Stimulated activated CD4-positive, alpha-beta T cell treated with anti-CD3 and anti-CD28 coated beads, Interleukin-12 subunit alpha, Interleukin-12 subunit beta, amount 100 ng/mL, for 24 hours (primary cell): ENCODE measurements at regions not wholly inside any gene's neighbourhood (a gene's known extent, or its start where the extent isn't known, plus 50 kb on each side); places are given as distances from the start of the nearest gene placed in this dataset.

Source experiments
- DNase-seq, 2 experiments: peaks; one replicate each; pipeline ENCODE4 v3.0.0-alpha.2; 2020; ENCODE audit warnings: low read depth in 2 of 2

DNA sequence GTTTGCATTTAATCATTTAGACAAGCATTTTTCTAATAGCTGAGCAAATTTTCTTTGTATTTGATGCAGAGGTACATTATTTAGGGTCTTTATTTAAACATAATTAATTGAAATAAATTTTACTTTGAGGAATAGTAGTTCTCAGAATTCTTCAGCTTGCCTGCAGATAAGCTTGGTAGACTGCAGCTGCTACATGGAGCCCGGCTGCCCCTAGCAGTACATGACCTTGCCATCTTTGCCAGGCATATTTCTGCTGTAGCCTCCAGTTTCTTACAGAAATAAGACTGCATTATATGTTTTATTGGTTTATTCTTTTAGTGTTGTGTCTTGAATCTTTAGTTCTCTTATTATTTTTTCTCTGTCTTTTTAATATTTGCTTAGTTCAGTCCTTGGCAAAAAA is 396.8 kb downstream of the QKI start:
- no peak for DNase-seq

DNA sequence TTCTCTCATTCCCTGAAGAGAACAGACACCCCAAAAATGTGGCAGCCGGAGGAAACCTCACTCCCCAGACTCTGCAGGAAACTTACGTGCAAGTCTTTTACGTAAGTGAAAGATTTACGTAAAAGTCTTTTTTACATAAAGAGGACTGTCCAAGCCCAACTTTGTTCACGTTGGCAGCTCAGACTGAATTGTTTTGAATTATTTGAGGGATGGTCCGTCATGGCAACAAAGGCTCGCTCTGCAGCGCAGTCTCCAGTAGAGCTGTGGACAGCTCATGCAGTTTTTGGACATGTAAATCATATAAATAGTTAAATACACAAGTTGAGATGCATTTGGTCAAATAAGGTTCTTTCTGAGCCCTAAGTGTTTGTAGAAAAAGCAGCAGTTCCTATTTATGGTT is 394.8 kb downstream of the QKI start:
- DNase-seq: no peak

- DNase-seq: no peak
These were observed 394.4 kb downstream of the QKI start for GRCh38 chr6:163808871-163809270.

GRCh38 chr6:163808231-163808630 is 393.7 kb downstream of the QKI start:
- no peak for DNase-seq

GRCh38 chr6:163806755-163807499 is 392.4 kb downstream of the QKI start:
- no peak for DNase-seq

- DNase-seq: no peak
These were observed 390.5 kb downstream of the QKI start for GRCh38 chr6:163804991-163805390.

GRCh38 chr6:163802267-163802666 is 387.7 kb downstream of the QKI start:
- no peak for DNase-seq

DNA sequence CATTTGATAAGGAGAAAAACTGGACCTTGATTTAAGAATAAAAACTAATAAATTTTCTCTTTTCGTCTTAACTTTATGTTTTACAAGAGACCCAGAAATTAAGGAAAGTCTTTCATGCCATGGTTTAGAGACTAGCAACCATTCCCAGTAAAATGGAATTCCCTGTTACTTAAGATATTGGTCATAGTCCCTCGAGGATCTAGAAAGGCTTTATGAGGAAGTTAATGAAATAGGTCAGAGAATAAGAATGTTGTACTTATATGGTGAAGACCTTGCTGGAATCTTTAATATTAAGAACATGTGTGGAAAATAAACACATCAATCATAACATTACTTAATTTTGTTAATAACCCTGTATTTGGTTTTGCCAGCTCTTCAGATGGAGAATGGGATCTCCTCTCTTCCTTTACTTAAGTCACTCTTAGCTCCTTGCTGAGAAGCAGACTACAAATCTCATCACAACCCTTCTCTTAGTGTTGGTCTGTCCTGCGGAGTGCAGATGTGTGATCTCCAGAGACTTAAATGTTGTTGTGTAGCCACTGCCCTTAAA is 382.9 kb downstream of the QKI start:
- DNase-seq: no peak

DNA sequence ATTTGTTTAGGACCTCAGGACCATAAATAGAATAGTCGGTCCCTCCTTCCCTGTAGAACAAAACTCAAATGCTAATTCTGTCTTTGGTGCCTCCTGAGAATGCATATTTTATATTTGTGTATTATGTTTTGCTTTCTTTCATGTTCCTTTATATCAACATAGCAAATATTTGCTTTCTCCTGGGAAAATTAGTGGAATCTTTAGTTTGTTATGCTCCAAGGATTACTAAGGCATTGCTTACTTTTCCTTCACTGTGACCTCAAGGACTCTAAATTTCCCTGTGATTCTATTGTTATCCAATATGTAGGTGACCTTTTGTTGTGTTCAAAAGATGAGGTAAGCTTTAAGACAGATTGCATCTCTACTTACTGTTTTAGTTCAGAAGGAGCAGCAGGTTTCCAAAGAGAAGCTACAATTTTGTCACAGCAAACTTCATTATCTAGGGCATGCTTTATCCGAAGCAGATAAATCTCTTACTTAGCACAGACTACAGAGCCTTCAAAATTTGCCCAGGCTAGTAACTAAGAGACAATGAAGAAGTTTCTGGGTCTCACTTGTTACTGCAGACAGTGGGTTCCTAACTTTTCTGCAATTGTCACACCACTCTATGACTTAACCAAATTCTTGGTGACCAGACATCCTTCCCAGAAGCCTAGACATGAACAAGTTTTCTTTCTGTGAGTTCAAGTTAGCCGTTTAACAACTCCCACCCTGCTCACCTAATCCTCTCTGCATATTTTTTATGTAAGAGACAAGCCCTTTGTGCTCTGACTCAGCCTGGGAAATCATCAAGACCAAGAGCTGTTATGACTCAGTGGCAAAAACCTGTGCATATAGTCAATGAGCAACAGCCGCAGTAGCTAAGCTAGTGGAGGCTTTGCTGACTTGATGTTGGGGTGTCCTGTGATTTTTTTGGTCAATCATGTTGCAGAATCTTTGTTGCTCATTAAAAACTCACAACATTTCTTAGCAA is 378.8 kb downstream of the QKI start:
- no peak for DNase-seq

- no peak for DNase-seq
These were observed 375.8 kb downstream of the QKI start for GRCh38 chr6:163790266-163790840.

DNA sequence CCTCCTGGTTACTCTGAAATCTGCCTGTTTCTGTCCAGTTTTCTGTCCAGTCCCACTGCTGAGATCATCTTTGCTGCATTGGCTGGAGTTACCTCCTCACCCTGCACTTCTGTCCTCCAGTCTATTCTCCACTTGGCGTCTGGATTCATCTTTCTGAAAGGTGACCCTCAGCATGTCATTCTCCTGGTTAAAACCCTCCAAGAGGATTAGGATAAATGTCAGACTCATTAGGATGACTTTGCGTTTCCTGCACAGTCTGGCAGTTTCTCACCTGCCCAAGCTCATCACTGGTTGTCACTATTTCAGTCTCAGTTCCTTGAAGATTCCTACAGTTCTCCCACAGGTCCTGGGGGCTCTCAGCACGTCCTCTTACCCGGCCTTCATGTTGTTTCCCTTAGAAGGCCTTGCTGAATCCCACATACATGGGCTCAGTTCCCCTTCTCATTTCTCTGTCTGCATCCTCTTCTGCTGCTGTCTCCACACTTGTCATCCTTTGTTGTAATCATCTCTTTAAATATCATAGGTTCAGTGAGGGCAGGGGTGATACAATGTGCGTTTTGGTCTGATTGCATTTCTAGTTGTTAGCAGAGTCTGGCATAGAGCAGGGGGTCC is 374.8 kb downstream of the QKI start:
- no peak for DNase-seq

DNA sequence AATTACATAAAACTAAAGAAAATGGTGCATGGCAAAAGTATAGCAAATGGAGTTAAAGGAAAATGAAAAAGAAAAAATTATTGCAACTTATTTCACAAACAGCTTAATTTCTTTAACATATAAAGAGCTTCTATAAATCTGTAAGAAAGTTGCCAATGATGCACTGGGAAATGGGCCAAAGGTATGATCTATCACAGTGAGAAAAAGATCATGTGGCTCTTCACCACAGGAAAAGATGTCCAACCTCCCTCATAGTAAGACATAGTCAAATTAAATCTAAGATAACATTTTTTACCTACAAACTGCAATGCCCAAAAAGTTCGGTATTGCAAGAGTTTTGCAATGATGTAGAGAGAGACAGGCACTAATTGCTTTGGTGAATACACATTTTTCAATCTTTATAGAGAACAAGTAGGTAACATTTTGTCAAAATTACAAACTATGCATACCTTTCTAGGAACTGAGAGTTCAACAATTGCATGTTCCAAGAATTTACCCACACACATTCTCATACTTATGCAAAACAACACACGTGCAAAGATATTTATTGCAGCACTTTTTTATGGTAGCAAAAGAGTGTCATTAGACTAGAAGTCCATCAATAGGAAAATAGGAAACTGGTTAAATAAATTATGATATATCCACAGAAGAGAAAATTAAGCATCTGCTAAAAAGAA is 372.6 kb downstream of the QKI start:
- DNase-seq: no peak

DNA sequence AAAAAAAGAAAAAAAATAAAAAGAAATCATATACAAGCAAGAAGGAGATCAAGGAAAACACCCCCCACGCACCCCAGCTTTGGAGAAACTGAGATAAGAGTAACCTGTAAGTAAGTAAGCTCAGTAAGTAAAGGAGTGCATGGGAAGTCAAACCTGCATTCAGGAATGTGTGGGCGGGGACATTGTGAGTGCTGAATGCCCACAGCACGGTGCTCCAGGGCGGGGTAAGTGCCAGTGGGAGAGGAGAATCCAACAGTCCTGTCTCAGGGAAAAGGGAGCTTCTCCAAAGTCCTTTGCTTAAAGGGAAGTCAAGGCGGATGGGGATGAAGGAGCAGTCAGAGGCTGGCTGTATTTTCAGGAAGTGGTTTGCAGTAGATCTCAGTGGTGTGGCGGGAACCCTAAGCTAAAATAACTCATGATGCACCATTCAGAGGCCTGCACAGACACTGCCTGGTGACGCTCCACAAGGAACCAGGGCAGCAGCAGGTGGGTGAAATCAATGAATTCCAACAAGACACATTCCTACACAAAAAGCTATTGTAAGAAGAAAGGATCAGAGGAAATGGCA is 368.0 kb downstream of the QKI start:
- no peak for DNase-seq

DNA sequence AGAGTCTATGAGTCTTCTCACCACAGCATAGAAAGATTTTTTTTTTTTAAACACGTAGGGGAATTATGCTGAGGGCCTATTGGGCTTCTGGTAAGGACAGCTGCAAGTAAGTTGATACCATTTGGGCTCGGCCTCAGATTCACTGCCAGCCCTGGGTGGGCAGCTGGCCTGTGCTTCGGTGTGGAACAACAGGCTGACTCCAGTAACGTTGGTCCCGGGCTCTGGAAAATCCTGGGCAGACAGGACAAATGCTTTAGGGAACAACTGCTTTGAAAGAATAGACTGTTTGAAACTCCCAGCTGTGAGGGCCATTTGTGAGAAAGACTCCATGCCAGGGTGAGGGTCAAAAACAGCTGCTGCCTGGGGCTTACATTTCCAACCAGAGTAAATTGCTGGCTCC is 366.5 kb downstream of the QKI start:
- no peak for DNase-seq

DNA sequence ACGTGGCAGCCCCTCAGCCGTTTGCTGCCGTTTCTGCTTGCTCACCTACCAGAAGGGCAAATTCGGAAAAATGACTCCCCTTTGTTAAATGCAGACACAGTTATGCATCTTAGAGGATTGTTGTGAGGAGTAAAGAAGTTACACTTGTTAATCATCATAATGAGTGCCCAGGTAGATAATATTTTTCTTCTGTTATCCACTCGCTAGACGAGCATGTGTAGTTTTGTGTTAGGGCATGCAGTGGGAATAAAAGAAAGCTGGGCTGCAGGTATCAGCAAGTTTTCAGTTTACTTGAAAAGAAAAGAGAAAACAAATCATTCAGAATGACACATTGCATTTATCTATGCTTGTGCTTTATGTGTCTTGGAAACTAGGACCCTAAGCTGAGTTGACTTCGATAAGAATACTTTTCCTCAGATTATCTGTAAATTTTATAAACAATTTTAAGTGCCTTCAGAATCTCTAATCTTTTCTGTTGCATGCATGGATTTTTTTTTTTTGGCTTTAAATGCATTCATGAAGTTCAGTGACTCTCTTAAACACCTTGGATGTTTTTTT is 365.3 kb downstream of the QKI start:
- DNase-seq: no peak

DNA sequence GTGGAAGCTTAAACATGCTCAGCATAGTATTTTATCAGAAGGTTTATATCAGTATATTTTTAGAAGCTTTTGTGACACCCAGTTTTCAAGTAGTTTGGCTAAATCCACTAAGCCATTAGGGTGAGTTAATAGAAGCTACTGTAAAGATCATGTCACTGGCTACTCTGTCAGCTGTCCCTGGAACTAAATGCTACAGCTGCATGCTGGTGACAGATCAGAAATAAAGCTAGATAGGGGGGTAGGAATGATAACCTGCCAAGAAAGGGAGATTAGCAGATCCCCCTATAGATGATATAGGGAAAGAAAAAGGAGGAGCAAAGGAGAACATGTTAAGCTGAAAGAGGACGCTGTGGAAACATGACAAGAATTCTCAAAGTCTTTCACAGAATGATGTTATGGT is 363.2 kb downstream of the QKI start:
- DNase-seq: no peak

DNA sequence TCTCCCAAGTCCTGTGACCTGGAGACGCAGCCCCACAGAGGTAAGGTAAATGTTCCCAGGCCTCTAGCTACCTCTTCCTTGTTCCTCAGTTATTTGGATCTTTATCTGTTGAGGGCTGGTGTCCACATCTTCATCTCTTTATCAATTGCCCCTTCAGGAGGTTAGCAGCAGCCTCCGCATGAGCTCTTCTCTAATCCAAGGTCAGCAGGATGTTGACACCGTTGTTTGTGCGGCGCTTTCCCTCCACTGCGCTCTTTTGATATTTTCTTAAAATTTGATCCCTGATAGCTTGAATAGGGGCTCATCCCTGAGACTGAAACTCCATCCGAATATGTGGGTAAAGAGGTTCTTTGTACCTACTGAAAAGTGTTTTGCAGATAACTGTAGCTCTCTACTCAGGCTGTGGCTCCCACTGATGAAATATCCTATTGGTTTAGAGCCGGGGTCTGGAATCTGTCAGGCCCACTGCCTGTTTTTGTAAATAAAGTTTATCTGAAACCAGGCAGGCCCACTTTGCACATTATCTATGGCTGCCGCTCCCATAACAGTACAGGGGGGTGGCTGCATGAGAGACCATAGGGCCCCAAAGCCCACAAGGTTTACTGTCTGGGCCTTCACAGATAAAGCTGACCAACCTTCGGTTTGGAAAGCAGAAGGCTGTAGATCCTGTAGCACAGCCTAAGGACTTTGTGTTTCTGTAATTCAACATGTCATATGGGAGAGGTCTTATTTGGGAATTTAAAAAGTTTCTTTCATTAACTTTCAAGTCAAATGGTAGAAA is 362.6 kb downstream of the QKI start:
- no peak for DNase-seq

GRCh38 chr6:163776196-163776905 is 361.8 kb downstream of the QKI start:
- DNase-seq: no peak

DNA sequence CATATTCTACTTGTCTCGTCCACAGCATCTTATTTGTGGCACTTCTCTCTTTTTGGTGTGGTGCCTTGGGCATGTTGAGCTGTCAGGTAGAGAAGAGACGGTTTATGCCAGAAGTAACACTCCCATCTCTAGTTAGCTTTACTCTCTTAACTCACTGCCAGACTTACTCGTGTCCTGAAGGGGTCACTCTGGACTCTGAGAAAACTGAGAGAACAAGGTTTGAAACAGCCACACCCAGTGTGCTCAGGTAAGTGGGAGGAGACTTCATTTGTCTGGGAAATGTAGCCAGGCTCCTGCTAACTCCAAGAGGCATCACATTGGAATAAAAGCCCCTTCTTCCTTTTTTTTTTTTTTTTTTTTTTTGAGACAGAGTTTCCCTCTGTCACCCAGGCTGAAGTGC is 360.8 kb downstream of the QKI start:
- DNase-seq: no peak
